NCI-H1092 treated with DMSO at 0.1 percent for 48 hours (cell line): ENCODE measurements at regions not wholly inside any gene's neighbourhood (a gene's known extent, or its start where the extent isn't known, plus 50 kb on each side); places are given as distances from the start of the nearest gene placed in this dataset.

ENCODE experiments used
- DNase-seq: peaks from one replicate; lab custom pipeline; 2025; lab: John Stamatoyannopoulos, UW

DNA sequence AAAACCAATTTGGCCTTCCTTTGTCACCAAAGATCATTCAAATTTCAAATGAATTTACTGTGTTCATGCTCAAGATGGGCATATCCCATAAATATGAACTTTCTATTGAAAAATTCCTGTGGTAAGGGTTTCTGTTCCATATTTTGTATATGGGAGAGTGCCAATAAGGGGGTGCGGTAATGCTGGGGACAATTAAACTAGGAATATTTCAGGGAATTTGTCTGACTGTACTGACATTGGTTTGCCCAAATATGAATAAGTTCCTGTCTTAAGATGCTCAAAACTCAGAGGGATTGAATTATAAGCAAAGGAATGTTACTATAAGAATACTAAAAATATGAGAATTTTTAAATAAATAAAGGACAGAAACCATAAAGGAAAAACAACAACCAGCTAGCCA, 553.0 kb upstream of the MARCKS start:
- DNase-seq, result no peak

GRCh38 chr6:113306552-113307145, 550.5 kb upstream of the MARCKS start:
- peak; percentile 5 for DNase-seq

- no peak for DNase-seq
Measured at GRCh38 chr6:113308266-113308665, 548.9 kb upstream of the MARCKS start.

DNA sequence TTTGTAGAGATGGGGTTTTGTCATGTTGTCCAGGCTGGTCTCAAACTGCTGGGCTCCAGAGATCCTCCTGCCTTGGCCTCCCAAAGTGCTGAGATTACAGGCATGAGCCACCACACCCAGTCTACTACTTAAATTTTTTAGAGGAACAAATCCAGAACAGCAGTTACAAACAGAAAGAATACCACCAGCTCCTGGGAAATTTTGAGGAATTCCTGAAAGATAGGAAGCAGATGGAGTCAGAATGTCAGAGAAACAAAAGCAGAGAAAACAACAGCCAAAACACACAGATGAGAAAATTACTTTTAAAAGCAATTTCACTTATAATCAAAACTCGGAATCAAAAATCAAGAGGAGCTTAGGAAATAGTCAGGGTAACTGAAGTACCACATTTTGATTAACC, 543.3 kb upstream of the MARCKS start:
- no peak for DNase-seq

- no peak for DNase-seq
Measured at GRCh38 chr6:113315165-113315564, 542.0 kb upstream of the MARCKS start.

DNA sequence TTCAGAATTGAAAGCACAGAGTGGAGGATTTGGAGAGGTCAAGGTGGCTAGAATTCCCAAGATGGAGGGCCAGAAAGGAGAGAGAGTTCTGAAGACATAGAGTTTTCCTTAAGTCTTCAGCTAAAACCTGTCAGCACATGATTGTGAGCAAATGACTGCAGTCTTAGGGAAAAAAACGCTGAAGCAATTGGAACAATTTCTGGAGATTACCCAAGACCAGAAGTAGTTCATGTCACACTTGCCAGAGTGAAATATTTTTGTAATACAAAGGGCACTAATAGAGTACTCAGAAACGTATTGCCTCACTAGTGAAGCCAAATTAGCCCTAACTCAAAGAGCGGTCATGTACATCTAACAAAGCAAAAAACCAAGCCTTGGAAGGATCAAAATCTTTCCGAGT, 541.3 kb upstream of the MARCKS start:
- DNase-seq, result no peak

DNA sequence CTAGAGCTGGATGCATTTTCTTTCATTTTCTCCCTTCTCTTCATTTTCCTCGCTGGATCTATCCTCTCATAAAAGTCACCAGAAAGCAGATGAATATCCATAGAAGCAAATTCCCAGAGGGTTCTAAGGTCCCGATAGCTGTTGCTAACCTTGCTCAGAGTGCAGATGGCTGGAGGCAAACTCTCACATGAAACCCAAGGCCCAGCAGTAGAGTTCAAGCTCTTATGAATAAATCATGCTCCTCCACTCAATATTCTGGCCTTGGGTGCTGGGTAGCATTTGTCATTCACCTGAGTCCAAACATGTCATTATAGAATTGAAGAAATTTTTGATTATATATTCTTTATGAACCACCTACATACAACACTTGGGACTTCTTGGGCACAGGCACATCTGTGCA, 539.7 kb upstream of the MARCKS start:
- DNase-seq, result peak; percentile 43

GRCh38 chr6:113317891-113318574, 539.1 kb upstream of the MARCKS start:
- DNase-seq, result peak; percentile 52

DNA sequence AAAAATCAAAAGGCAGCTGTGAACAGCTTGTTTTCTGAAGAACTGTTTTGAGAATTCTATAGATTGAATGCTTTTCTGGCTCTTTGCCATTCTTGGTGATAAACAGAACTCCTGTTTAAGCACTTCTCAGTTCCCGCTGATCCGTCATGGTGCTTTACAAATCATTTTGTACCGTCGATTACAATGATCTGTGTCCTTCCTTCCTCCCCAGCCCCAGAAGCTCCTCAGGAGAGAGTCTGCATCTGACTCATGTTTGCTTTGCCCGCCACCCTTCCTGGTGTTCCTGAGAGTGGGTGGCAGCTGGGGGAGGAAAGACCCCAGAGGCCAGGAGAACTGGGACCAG, 538.6 kb upstream of the MARCKS start:
- DNase-seq, result peak; percentile 52

DNA sequence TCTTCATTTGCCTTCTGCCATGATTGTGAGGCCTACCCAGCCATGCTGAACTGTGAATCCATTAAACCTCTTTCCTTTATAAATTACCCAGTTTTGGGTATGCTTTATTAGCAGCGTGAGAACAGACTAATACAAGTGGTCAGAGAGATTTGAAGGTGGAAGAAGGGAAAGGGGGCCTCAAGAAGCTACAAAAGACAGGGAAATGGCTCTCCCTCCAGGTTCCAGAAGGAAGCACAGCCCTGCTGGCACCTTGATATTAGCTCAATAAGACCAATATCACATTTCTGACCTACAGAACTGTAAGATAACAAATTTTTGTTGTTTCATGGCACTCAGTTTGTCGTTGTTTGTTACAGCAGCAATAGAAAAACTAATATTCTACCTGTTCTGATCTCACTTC, 536.5 kb upstream of the MARCKS start:
- no peak for DNase-seq

DNA sequence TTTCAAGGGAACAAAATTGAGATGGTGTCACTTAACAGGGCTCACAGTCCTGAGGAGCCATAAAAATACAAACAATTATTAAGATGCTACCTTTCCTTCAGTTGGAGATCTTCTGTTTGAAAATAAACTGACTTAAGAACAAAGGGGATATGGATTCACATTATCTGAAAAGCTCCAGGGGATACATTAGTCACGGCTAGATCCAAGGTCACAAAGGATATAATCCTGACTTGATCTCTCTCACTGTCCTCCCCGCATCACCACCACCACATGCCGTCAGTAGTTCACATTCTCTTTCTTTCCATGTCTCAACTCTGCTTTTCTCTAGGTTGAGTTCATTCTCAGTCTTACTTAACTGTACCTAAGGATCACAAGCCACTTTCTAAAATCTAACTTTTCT, 530.4 kb upstream of the MARCKS start:
- DNase-seq, result no peak

- no peak for DNase-seq
Measured at GRCh38 chr6:113328886-113329381, 528.2 kb upstream of the MARCKS start.

GRCh38 chr6:113329942-113330635, 527.1 kb upstream of the MARCKS start:
- peak; percentile 50 for DNase-seq

- peak; percentile 50 for DNase-seq
Measured at GRCh38 chr6:113330636-113330946, 526.6 kb upstream of the MARCKS start.

DNA sequence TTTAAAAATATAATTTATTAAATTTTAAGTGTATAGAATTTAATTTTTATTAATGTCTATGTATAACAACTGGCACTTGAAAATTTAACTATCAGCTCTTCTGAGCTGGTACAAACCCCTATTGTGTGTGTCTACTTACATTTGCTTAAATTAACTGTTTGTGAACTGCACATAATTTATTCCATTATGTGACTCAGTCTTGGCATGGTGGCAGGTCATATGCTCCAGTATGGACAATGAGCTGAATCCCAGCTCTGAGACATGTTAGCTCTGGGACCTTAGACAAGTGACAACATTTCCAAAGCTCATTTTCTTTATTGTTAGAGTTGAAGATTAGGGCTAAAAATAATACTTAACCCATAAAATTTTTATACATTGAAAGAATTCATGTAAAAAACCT, 526.1 kb upstream of the MARCKS start:
- DNase-seq, result no peak

- DNase-seq, result no peak
Measured at GRCh38 chr6:113338644-113339043, 518.5 kb upstream of the MARCKS start.

DNA sequence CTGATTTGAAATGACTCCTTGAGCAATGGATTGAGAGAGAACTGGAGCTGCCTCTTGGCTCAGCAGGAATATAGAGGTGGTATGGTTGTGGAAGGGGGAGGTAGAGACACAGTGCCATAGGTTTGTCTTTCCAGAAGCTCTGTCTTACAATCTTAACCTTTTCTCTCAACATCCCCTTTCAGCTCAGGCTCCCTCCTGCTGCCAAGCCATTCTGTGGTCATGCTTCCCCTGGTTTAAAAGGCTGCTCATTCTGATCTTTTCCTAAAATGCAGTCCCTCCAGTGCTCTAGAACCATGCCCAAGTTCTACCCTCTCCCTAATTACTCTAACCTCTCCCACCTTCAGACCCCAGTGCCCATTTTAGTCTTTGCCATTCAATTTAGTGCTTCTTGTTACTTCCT, 517.9 kb upstream of the MARCKS start:
- DNase-seq, result no peak

DNA sequence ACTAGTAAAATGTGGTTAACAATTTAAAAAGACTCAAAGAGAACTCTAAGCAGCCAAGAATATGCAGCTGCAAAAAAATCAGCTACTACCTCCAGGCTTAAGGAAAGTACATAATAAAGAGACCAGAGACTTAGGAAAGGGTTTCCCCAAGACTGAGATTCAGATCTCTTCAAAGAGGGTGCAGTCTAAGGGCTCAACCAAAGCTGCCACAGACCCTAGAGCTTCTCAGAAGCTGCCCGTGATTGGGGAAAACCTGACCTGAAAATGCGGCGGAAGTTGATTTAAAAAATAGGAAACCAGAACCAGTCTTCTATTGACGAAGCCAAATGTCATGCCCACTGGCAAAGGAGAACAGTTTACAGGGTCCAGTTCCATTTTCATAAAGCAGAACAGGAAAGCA, 516.8 kb upstream of the MARCKS start:
- DNase-seq, result no peak

- DNase-seq, result no peak
Measured at GRCh38 chr6:113343940-113344339, 513.2 kb upstream of the MARCKS start.

DNA sequence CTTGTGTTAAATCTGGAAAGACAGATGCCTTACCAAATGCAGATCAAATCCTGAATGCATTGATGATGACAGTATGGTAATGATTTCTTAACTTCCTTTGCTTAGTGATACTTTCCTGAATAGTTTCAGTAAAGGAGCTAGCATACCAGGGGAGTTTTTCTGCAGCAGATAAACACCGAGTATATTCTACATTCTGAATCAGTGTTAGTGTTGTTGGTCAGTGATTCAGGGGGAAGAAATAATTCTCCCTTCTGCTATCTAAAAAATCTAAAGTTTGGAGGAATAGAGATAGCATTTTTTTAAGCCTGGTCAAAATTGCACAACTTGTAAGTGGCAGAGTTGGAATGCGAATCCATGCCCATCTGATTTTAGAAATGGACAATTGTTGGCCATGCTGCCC, 512.2 kb upstream of the MARCKS start:
- no peak for DNase-seq

DNA sequence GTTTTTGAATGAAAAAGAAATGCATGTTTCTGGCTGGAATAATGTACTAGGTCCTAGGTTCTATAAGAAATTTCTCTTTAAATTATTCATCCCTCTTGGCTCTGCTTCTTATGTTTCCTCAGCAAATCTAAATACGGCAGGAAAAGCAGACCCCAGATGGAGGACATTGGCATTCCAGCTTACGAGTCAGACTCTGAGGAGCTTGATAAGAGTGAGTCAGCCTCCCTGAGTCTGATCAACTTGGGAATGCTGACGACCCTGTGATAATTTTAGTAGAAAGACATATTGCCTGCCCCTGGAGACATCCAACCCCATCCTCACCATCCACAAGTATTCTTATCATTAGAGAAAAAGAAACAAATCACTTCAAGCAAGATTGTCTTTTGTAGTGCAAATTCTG, 509.7 kb upstream of the MARCKS start:
- no peak for DNase-seq

GRCh38 chr6:113350461-113350860, 506.7 kb upstream of the MARCKS start:
- no peak for DNase-seq

- no peak for DNase-seq
Measured at GRCh38 chr6:113351173-113351834, 505.8 kb upstream of the MARCKS start.
